MM.1S (cell line): ENCODE measurements at regions not wholly inside any gene's neighbourhood (a gene's known extent, or its start where the extent isn't known, plus 50 kb on each side); places are given as distances from the start of the nearest gene placed in this dataset.

Experiments
- CTCF ChIP-seq: fragments of 300-600 bp; sonication (generic); IDR thresholded peaks from 2 replicates; pipeline ENCODE4 v1.5.1; 2016; ENCODE audit warnings: antibody characterized with exemption, low read length, mixed read lengths
- EZH2 ChIP-seq: fragments of 300-600 bp; sonication (generic); optimal IDR thresholded peaks from 2 replicates; pipeline ENCODE3; 2017; ENCODE audit warnings: low read depth, mild to moderate bottlenecking, antibody characterized with exemption, low read length, mixed read lengths

- TF ChIP-seq CTCF, result no peak
- no peak for TF ChIP-seq EZH2
These were observed 142.3 kb upstream of the GPR26 start for GRCh38 chr10:123523833-123524232.
